Trophoblast cell (in vitro differentiated cells and primary cell): ENCODE measurements at regions not wholly inside any gene's neighbourhood (a gene's known extent, or its start where the extent isn't known, plus 50 kb on each side); places are given as distances from the start of the nearest gene placed in this dataset.
A peak's percentile ranks its signal among the peaks of the same experiment; 100 is the strongest.

Experiments
- DNase-seq, 2 donors: peaks; one replicate each; pipeline ENCODE4 v3.0.0-alpha.2; 2016
- H2AFZ ChIP-seq: 2 replicates; pipeline ENCODE4 v1.6.1; 2013; ENCODE audit warnings: low read length, moderate library complexity, mild to moderate bottlenecking; ENCODE audit not compliant: insufficient read depth, poor library complexity
- H2AK5ac ChIP-seq: 2 replicates; pipeline ENCODE4 v1.6.1; 2013; ENCODE audit warnings: mild to moderate bottlenecking, low read length
- H2BK120ac ChIP-seq: 2 replicates; pipeline ENCODE4 v1.6.1; 2013; ENCODE audit warnings: low read length, mild to moderate bottlenecking, moderate library complexity; ENCODE audit not compliant: insufficient read depth, poor library complexity
- H2BK12ac ChIP-seq: 2 replicates; pipeline ENCODE4 v1.6.1; 2013; ENCODE audit warnings: mild to moderate bottlenecking, low read length, moderate library complexity
- H2BK5ac ChIP-seq: 2 replicates; pipeline ENCODE4 v1.6.1; 2013; ENCODE audit warnings: low read length, low read depth, moderate library complexity, mild to moderate bottlenecking; ENCODE audit not compliant: poor library complexity
- H3K14ac ChIP-seq: 2 replicates; pipeline ENCODE4 v1.6.1; 2013; ENCODE audit warnings: mild to moderate bottlenecking, low read length
- H3K18ac ChIP-seq: 2 replicates; pipeline ENCODE4 v1.6.1; 2013; ENCODE audit warnings: mild to moderate bottlenecking, low read length
- H3K23ac ChIP-seq: 2 replicates; pipeline ENCODE4 v1.6.1; 2013; ENCODE audit warnings: low read length
- H3K27ac ChIP-seq: 2 replicates; pipeline ENCODE4 v1.5.1; 2013; ENCODE audit warnings: low read depth, mild to moderate bottlenecking, inconsistent platforms, low read length, moderate library complexity
- H3K27me3 ChIP-seq: 2 replicates; pipeline ENCODE4 v1.6.1; 2013; ENCODE audit warnings: inconsistent platforms, mild to moderate bottlenecking, low read length, moderate library complexity; ENCODE audit not compliant: insufficient read depth
- H3K36me3 ChIP-seq, 2 experiments: 1 replicate in 1 of 2; 2 replicates in 1 of 2; pipeline ENCODE4 v1.6.1; 2013; ENCODE audit warnings: low read length in 2 of 2, mild to moderate bottlenecking in 2 of 2, moderate library complexity in 1 of 2; ENCODE audit not compliant: insufficient read depth in 2 of 2, control insufficient read depth in 1 of 2
- H3K4ac ChIP-seq: 2 replicates; pipeline ENCODE4 v1.6.1; 2013; ENCODE audit warnings: low read depth, mild to moderate bottlenecking, low read length, moderate library complexity
- H3K4me1 ChIP-seq, 2 experiments: 1 replicate in 1 of 2; 2 replicates in 1 of 2; pipeline ENCODE4 v1.6.1; 2013; ENCODE audit warnings: low read length in 2 of 2, mild to moderate bottlenecking in 2 of 2, moderate library complexity in 1 of 2; ENCODE audit not compliant: insufficient read depth in 2 of 2, control insufficient read depth in 1 of 2
- H3K4me2 ChIP-seq: 2 replicates; pipeline ENCODE4 v1.6.1; 2013; ENCODE audit warnings: inconsistent platforms, mild to moderate bottlenecking, low read length, moderate library complexity
- H3K4me3 ChIP-seq: 2 replicates; pipeline ENCODE4 v1.5.1; 2013; ENCODE audit warnings: mild to moderate bottlenecking, low read depth, low read length, inconsistent platforms
- H3K79me1 ChIP-seq: one replicate; pipeline ENCODE4 v1.6.1; 2013; ENCODE audit warnings: low read length
- H3K79me2 ChIP-seq: 2 replicates; pipeline ENCODE4 v1.6.1; 2013; ENCODE audit warnings: low read length, mild to moderate bottlenecking; ENCODE audit not compliant: control insufficient read depth, insufficient read depth, poor library complexity
- H3K9ac ChIP-seq: 2 replicates; pipeline ENCODE4 v1.6.1; 2013; ENCODE audit warnings: mild to moderate bottlenecking, low read length
- H3K9me3 ChIP-seq: 2 replicates; pipeline ENCODE4 v1.6.1; 2013; ENCODE audit warnings: low read depth, mild to moderate bottlenecking, control low read depth, inconsistent platforms, low read length; ENCODE audit not compliant: insufficient read depth
- H4K12ac ChIP-seq: 2 replicates; pipeline ENCODE4 v1.6.1; 2013; ENCODE audit warnings: low read depth, mild to moderate bottlenecking, low read length, moderate library complexity
- H4K8ac ChIP-seq: 2 replicates; pipeline ENCODE4 v1.6.1; 2013; ENCODE audit warnings: low read depth, mild to moderate bottlenecking, low read length, moderate library complexity
- H4K91ac ChIP-seq: one replicate; pipeline ENCODE4 v1.6.1; 2013; ENCODE audit warnings: low read depth, mild to moderate bottlenecking, low read length, moderate library complexity
- WGBS: extraction: QIAGEN DNeasy Blood & Tissue Kit; methylation state at CpG from one replicate; pipeline ENCODE4 v1.1.7; 2013; ENCODE audit warnings: missing lambda C conversion rate; ENCODE audit not compliant: insufficient read length, insufficient coverage; ENCODE audit errors: extremely low coverage; 5-methylcytosine and 5-hydroxymethylcytosine counted together

GRCh38 chr2:16071039-16071864 is 130.9 kb downstream of the MYCN start:
- Histone ChIP-seq H2AFZ (no peak overlapping the region), H3K9ac (no peak overlapping the region), H3K4me3 (no peak overlapping the region), H4K12ac (no peak overlapping the region), H3K79me2 (no peaks in the 10 kb centered on the region), H2BK120ac (no peak overlapping the region), H3K4me2 (no peak overlapping the region), H2BK12ac (no peak overlapping the region), H3K4me1 (peaks cover 11 to 12% of the 10 kb centered on the region in 2 experiments), H2AK5ac (no peak overlapping the region), H3K23ac (no peak overlapping the region), H2BK5ac (no peak overlapping the region), H3K18ac (no peak overlapping the region), H3K14ac (no peak overlapping the region), H3K36me3 (no peaks in the 10 kb centered on the region), H4K8ac (no peak overlapping the region), H3K27ac (no peak overlapping the region), H3K4ac (no peak overlapping the region), H3K27me3 (no peaks in the 10 kb centered on the region), H4K91ac (no peak overlapping the region), H3K79me1 (no peaks in the 10 kb centered on the region), H3K9me3 (no peaks in the 10 kb centered on the region)
- no CpG with 5 or more reads among the region's 14 CpGs for WGBS
- no peak for DNase-seq

DNA sequence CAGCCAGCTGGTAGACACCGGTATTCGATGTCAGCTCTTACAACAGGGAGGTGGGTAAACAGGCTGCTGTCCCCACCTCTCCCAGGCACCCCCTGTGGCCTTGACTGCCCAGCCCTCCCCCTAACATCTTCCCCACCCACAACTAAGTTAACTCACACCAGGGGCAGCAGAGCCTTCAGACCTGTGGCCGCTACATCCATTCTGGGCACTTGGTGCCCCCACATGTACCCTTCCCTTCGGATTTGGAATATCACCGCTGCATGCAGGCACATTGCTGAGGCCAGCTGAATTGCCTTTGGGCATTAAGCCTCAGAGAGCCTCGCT is 130.3 kb downstream of the MYCN start:
- no peak overlapping the region for H3K27ac ChIP-seq
- H3K36me3 ChIP-seq = no peaks in the 10 kb centered on the region
- H3K9ac ChIP-seq = no peak overlapping the region
- H3K27me3 ChIP-seq = no peaks in the 10 kb centered on the region
- no CpG with 5 or more reads among the region's 6 CpGs for WGBS
- no peak overlapping the region for H4K91ac ChIP-seq
- H2BK5ac ChIP-seq = no peak overlapping the region
- no peak overlapping the region for H2BK12ac ChIP-seq
- H2BK120ac ChIP-seq = peak overlapping the region; percentile 24
- peaks cover 11 to 12% of the 10 kb centered on the region in 2 experiments for H3K4me1 ChIP-seq
- H4K8ac ChIP-seq = peak overlapping the region; percentile 20
- H4K12ac ChIP-seq = no peak overlapping the region
- no peak overlapping the region for H3K18ac ChIP-seq
- no peak overlapping the region for H3K4me2 ChIP-seq
- H3K9me3 ChIP-seq = no peaks in the 10 kb centered on the region
- no peak overlapping the region for H3K4ac ChIP-seq
- no peak overlapping the region for H2AFZ ChIP-seq
- peak overlapping the region; percentile 36 for H3K14ac ChIP-seq
- no peak overlapping the region for H3K23ac ChIP-seq
- H3K4me3 ChIP-seq = no peak overlapping the region
- DNase-seq = no peak
- H3K79me1 ChIP-seq = no peaks in the 10 kb centered on the region
- H2AK5ac ChIP-seq = no peak overlapping the region
- no peaks in the 10 kb centered on the region for H3K79me2 ChIP-seq

DNA sequence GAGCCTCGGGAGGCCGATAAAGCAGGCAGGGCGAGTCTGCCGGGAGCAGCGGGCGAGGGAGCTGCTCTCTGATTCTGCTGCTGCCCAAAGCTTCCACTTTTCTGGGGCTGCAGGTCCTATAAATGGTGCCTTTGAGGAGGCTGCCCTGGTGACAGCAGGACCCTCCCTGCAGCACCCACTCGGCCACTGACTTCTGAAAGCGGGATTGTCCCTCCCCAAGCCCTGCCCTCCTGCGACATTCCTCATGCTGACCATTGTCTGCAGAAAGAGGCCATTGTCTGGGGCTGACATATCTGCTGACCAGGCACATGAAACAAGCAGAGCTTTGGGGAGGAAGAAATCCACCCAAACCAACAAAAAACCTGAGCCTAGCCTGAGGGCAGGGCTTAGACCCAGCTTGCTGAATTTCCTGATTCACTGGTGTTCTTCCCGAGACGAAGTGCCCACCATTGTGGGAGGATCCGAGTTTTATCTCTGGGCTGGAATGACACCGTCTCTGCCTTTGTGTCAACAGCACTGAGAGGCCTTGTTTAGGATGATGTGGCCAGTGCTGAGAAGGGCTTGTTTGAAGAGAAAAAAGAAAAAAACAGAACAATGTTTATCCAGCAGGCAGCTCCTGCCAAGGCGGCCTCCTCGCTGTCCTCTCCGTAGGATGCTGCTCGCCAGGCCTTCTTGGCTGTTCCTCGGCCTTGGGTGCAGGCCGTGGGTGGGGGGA is 129.7 kb downstream of the MYCN start:
- Histone ChIP-seq H4K8ac (peak overlapping the region; percentile 20), H3K14ac (peak overlapping the region; percentile 36), H4K91ac (peak overlapping the region; percentile 27), H3K18ac (no peak overlapping the region), H3K4ac (no peak overlapping the region), H3K9me3 (no peaks in the 10 kb centered on the region), H3K27me3 (no peaks in the 10 kb centered on the region), H2BK120ac (peak overlapping the region; percentile 24), H3K9ac (no peak overlapping the region), H4K12ac (no peak overlapping the region), H2BK5ac (no peak overlapping the region), H3K23ac (no peak overlapping the region), H3K27ac (no peak overlapping the region), H3K36me3 (no peaks in the 10 kb centered on the region), H3K4me3 (no peak overlapping the region), H3K79me2 (no peaks in the 10 kb centered on the region), H2BK12ac (peak overlapping the region; percentile 8), H3K79me1 (no peaks in the 10 kb centered on the region), H2AK5ac (no peak overlapping the region), H3K4me2 (peak overlapping the region; percentile 8), H2AFZ (no peak overlapping the region), H3K4me1 (peaks cover 11 to 12% of the 10 kb centered on the region in 2 experiments)
- WGBS = no CpG with 5 or more reads among the region's 19 CpGs
- no peak for DNase-seq

- Histone ChIP-seq H3K4me1 (peaks cover 11 to 12% of the 10 kb centered on the region in 2 experiments), H2BK5ac (no peak overlapping the region), H3K18ac (no peak overlapping the region), H2BK120ac (no peak overlapping the region), H3K4ac (no peak overlapping the region), H3K27ac (no peak overlapping the region), H4K8ac (no peak overlapping the region), H2AK5ac (no peak overlapping the region), H3K27me3 (no peaks in the 10 kb centered on the region), H3K4me2 (no peak overlapping the region), H3K23ac (no peak overlapping the region), H3K79me1 (no peaks in the 10 kb centered on the region), H3K9me3 (no peaks in the 10 kb centered on the region), H4K12ac (no peak overlapping the region), H3K4me3 (no peak overlapping the region), H3K9ac (no peak overlapping the region), H2BK12ac (no peak overlapping the region), H3K14ac (no peak overlapping the region), H2AFZ (no peak overlapping the region), H3K36me3 (no peaks in the 10 kb centered on the region), H3K79me2 (no peaks in the 10 kb centered on the region), H4K91ac (peak overlapping the region; percentile 27)
- WGBS = no CpG with 5 or more reads among the region's 8 CpGs
- DNase-seq = no peak
These were observed 129.2 kb downstream of the MYCN start for GRCh38 chr2:16069663-16069932.
